HEK293T (cell line): ENCODE measurements at regions not wholly inside any gene's neighbourhood (a gene's known extent, or its start where the extent isn't known, plus 50 kb on each side); places are given as distances from the start of the nearest gene placed in this dataset.

Experiments
- BHLHE40 ChIP-seq: fragments of 450-650 bp; IDR thresholded peaks from 2 replicates; pipeline ENCODE4 v1.6.1; 2016; ENCODE audit warnings: mild to moderate bottlenecking, moderate library complexity, borderline replicate concordance
- FOXA1 ChIP-seq: fragments of 450-650 bp; IDR thresholded peaks from 2 replicates; pipeline ENCODE4 v1.6.1; 2016; ENCODE audit warnings: mild to moderate bottlenecking
- FOXM1 ChIP-seq: fragments of 450-650 bp; IDR thresholded peaks from 2 replicates; pipeline ENCODE4 v1.6.1; 2017; ENCODE audit warnings: mild to moderate bottlenecking, borderline replicate concordance
- LEF1 ChIP-seq: fragments of 450-650 bp; IDR thresholded peaks from 2 replicates; pipeline ENCODE4 v1.6.1; 2017; ENCODE audit warnings: mild to moderate bottlenecking, borderline replicate concordance
- NFRKB ChIP-seq: fragments of 450-650 bp; IDR thresholded peaks from 2 replicates; pipeline ENCODE4 v1.6.1; 2016; ENCODE audit warnings: mild to moderate bottlenecking, moderate library complexity
- SP1 ChIP-seq: fragments of 450-650 bp; IDR thresholded peaks from 2 replicates; pipeline ENCODE4 v1.6.1; 2017
- SUZ12 ChIP-seq: fragments of 450-650 bp; IDR thresholded peaks from 2 replicates; pipeline ENCODE4 v1.6.1; 2016; ENCODE audit warnings: mild to moderate bottlenecking
- TARDBP ChIP-seq: fragments of 450-650 bp; IDR thresholded peaks from 2 replicates; pipeline ENCODE4 v1.6.1; 2016
- ZNF384 ChIP-seq: fragments of 450-650 bp; IDR thresholded peaks from 2 replicates; pipeline ENCODE4 v1.6.1; 2016

GRCh38 chr17:59487161-59487873 is 78.1 kb upstream of the DHX40 start:
- no peak for TF ChIP-seq NFRKB
- no peak for TF ChIP-seq FOXA1
- no peak for TF ChIP-seq SUZ12
- TF ChIP-seq LEF1: no peak
- no peak for TF ChIP-seq TARDBP
- no peak for TF ChIP-seq BHLHE40
- no peak for TF ChIP-seq FOXM1
- TF ChIP-seq SP1: no peak
- no peak for TF ChIP-seq ZNF384
